SK-N-SH (cell line): ENCODE measurements at regions not wholly inside any gene's neighbourhood (a gene's known extent, or its start where the extent isn't known, plus 50 kb on each side); places are given as distances from the start of the nearest gene placed in this dataset.

Experiments used
- CTCF ChIA-PET: fragments of 300-600, 350-600 bp; formaldehyde crosslinking; extraction: SDS; loops from one replicate; lab custom pipeline; 2021; lab: Yijun Ruan, JAX
- POLR2A ChIA-PET: fragments of 350-600 bp; sonication (Branson Sonifier 250); formaldehyde crosslinking; extraction: SDS; loops from one replicate; lab custom pipeline; 2020; ENCODE audit warnings: antibody characterized with exemption, inconsistent platforms; lab: Yijun Ruan, JAX
- DNase-seq: peaks from one replicate; pipeline ENCODE4 v3.0.0; 2012
- H2AFZ ChIP-seq: fragments of 200-600 bp; sonication (generic); 2 replicates; pipeline ENCODE4 v1.8.1; 2016; ENCODE audit warnings: antibody characterized with exemption, mild to moderate bottlenecking, low read depth
- H3F3A ChIP-seq: fragments of 200-600 bp; sonication (generic); replicated peaks from 2 replicates; pipeline ENCODE3; 2016; ENCODE audit warnings: antibody characterized with exemption, mild to moderate bottlenecking; ENCODE audit not compliant: insufficient read depth
- H3K27ac ChIP-seq, 2 experiments: fragments of 200-500 bp in 1 of 2; fragments of 200-600 bp in 1 of 2; sonication (Bioruptor generic) in 1 of 2; sonication (generic), shearing (Covaris generic) in 1 of 2; 2 replicates each; pipeline versions ENCODE4 v1.5.1 to v1.6.1; 2014 to 2016; ENCODE audit warnings: low read depth in 2 of 2, inconsistent platforms in 1 of 2, low read length in 1 of 2, mild to moderate bottlenecking in 1 of 2, mixed read lengths in 1 of 2
- H3K27me3 ChIP-seq: fragments of 200-600 bp; sonication (generic), shearing (Covaris generic); 2 replicates; pipeline ENCODE4 v1.6.1; 2016; ENCODE audit warnings: mixed run types; ENCODE audit not compliant: insufficient read depth
- H3K36me3 ChIP-seq, 2 experiments: fragments of 200-500 bp in 1 of 2; fragments of 200-600 bp in 1 of 2; sonication (Bioruptor generic) in 1 of 2; sonication (generic) in 1 of 2; replicated peaks in 1 of 2; 2 replicates each; pipeline versions ENCODE3 to v1.5.1; 2014 to 2016; ENCODE audit warnings: low read length in 1 of 2, mild to moderate bottlenecking in 1 of 2; ENCODE audit not compliant: insufficient read depth in 2 of 2, control insufficient read depth in 1 of 2
- H3K4me1 ChIP-seq, 2 experiments: fragments of 200-500 bp in 1 of 2; fragments of 200-600 bp in 1 of 2; sonication (Bioruptor generic) in 1 of 2; sonication (generic), shearing (Covaris generic) in 1 of 2; 2 replicates each; pipeline versions ENCODE4 v1.5.1 to v1.6.1; 2014 to 2016; ENCODE audit warnings: low read depth in 1 of 2, low read length in 1 of 2, mixed run types in 1 of 2; ENCODE audit not compliant: insufficient read depth in 2 of 2, control insufficient read depth in 1 of 2
- H3K4me2 ChIP-seq: fragments of 200-600 bp; sonication (generic), shearing (Covaris generic); 2 replicates; pipeline ENCODE4 v1.6.1; 2017; ENCODE audit warnings: mixed run types
- H3K4me3 ChIP-seq, 2 experiments: fragments of 200-500 bp in 1 of 2; fragments of 200-600 bp in 1 of 2; sonication (Bioruptor generic) in 1 of 2; sonication (generic), shearing (Covaris generic) in 1 of 2; 2 replicates each; pipeline versions ENCODE4 v1.5.1 to v1.8.1; 2014 to 2016; ENCODE audit warnings: low read depth in 2 of 2, inconsistent platforms in 1 of 2, low read length in 1 of 2, mild to moderate bottlenecking in 1 of 2, mixed read lengths in 1 of 2, moderate library complexity in 1 of 2
- H3K79me2 ChIP-seq: fragments of 200-600 bp; sonication (generic); 2 replicates; pipeline ENCODE4 v1.8.1; 2017; ENCODE audit warnings: mild to moderate bottlenecking; ENCODE audit not compliant: insufficient read depth
- H3K9ac ChIP-seq: fragments of 200-600 bp; sonication (generic); 2 replicates; pipeline ENCODE4 v1.6.1; 2017; ENCODE audit warnings: mixed run types
- H3K9me2 ChIP-seq: fragments of 200-600 bp; sonication (generic); 2 replicates; pipeline ENCODE4 v1.6.1; 2017; ENCODE audit warnings: mixed run types
- H3K9me3 ChIP-seq: fragments of 200-600 bp; sonication (generic); 2 replicates; pipeline ENCODE4 v1.6.1; 2017; ENCODE audit warnings: mixed run types, mild to moderate bottlenecking, moderate library complexity
- H4K20me1 ChIP-seq: fragments of 200-600 bp; sonication (generic); 2 replicates; pipeline ENCODE4 v1.6.1; 2017; ENCODE audit warnings: mild to moderate bottlenecking, mixed run types; ENCODE audit not compliant: insufficient read depth
- ELF1 ChIP-seq: IDR thresholded peaks from 2 replicates; pipeline ENCODE4 v1.4.0; 2012
- EZH2phosphoT487 ChIP-seq: fragments of 200-600 bp; sonication (generic); IDR thresholded peaks from 2 replicates; pipeline ENCODE4 v1.6.1; 2017; ENCODE audit warnings: low read depth, mixed run types, mild to moderate bottlenecking, antibody characterized with exemption, moderate library complexity, borderline replicate concordance
- FOXJ3 ChIP-seq: sonication (generic); formaldehyde crosslinking; IDR thresholded peaks from 2 replicates; pipeline ENCODE4 v1.5.1; 2020; ENCODE audit warnings: mild to moderate bottlenecking, missing genetic modification reagents
- MAX ChIP-seq: IDR thresholded peaks from 2 replicates; pipeline ENCODE4 v1.4.0; 2012; ENCODE audit warnings: low read depth
- MEF2A ChIP-seq: IDR thresholded peaks from 2 replicates; pipeline ENCODE4 v1.4.0; 2012; ENCODE audit warnings: low read depth, borderline replicate concordance
- MXI1 ChIP-seq: IDR thresholded peaks from 2 replicates; pipeline ENCODE4 v1.6.1; 2012; ENCODE audit warnings: mild to moderate bottlenecking, low read depth, low read length, improper control_type of control experiment
- NRF1 ChIP-seq: IDR thresholded peaks from 2 replicates; pipeline ENCODE4 v1.6.1; 2012; ENCODE audit warnings: low read depth, mild to moderate bottlenecking, low read length
- PBX3 ChIP-seq: IDR thresholded peaks from 2 replicates; pipeline ENCODE4; 2012
- POLR2AphosphoS5 ChIP-seq: IDR thresholded peaks from 2 replicates; pipeline ENCODE4 v1.6.1; 2012; ENCODE audit warnings: low read depth, low read length
- RAD21 ChIP-seq: IDR thresholded peaks from 2 replicates; pipeline ENCODE4 v1.6.1; 2012; ENCODE audit warnings: mild to moderate bottlenecking, low read length
- RCOR1 ChIP-seq: fragments of 150-350 bp; IDR thresholded peaks from 2 replicates; pipeline ENCODE4 v1.6.1; 2017; ENCODE audit warnings: antibody characterized with exemption, low read length
- REST ChIP-seq: IDR thresholded peaks from 2 replicates; pipeline ENCODE4 v1.6.1; 2012; ENCODE audit warnings: mild to moderate bottlenecking, low read depth, low read length, moderate library complexity
- RFX5 ChIP-seq: IDR thresholded peaks from 2 replicates; pipeline ENCODE4 v1.6.1; 2012; ENCODE audit warnings: mild to moderate bottlenecking, improper control_type of control experiment, low read length
- RXRA ChIP-seq: IDR thresholded peaks from 2 replicates; pipeline ENCODE4 v1.4.0; 2012; ENCODE audit warnings: low read depth, mild to moderate bottlenecking, borderline replicate concordance
- SMC3 ChIP-seq: IDR thresholded peaks from 2 replicates; pipeline ENCODE4 v1.6.1; 2012; ENCODE audit warnings: low read depth, low read length, improper control_type of control experiment
- USF2 ChIP-seq: fragments of 150-350 bp; IDR thresholded peaks from 2 replicates; pipeline ENCODE4 v1.6.1; 2017; ENCODE audit warnings: antibody characterized with exemption, low read length, low read depth, borderline replicate concordance
- YY1 ChIP-seq: IDR thresholded peaks from 2 replicates; pipeline ENCODE4 v1.4.0; 2012; ENCODE audit warnings: low read depth, mild to moderate bottlenecking
- WGBS: methylation state at CpG from one replicate; pipeline ENCODE4 v1.1.6; 2017; ENCODE audit warnings: low lambda C conversion rate; 5-methylcytosine and 5-hydroxymethylcytosine counted together

GRCh38 chrX:146181858-146182257, 364.2 kb downstream of the SLITRK2 start:
- 5% methylated on average over 4 of the region's 4 CpGs for WGBS
- no peaks in the 10 kb centered on the region for H3K4me1 ChIP-seq
- H3K4me3 ChIP-seq, result no peak overlapping the region
- ChIA-PET CTCF (interaction anchor here (2.0 kb wide), 1 partner anchor 12 kb away, joined by 5 read pairs; no protein-coding TSS in a partner anchor), POLR2A (no interaction called here)
- no peak for TF ChIP-seq NRF1
- no peak for TF ChIP-seq MEF2A
- TF ChIP-seq FOXJ3, result no peak
- TF ChIP-seq POLR2AphosphoS5, result no peak
- no peak for TF ChIP-seq RFX5
- no peak for TF ChIP-seq EZH2phosphoT487
- no peak for TF ChIP-seq RXRA
- TF ChIP-seq MAX, result no peak
- no peak for TF ChIP-seq PBX3
- TF ChIP-seq SMC3, result no peak
- TF ChIP-seq MXI1, result no peak
- no peak for TF ChIP-seq YY1
- no peak for TF ChIP-seq RCOR1
- TF ChIP-seq ELF1, result no peak
- no peak for TF ChIP-seq USF2
- TF ChIP-seq RAD21, result no peak
- no peak for TF ChIP-seq REST
- no peaks in the 10 kb centered on the region for H3K36me3 ChIP-seq
- no peak overlapping the region for H3K27ac ChIP-seq
- H3K27me3 ChIP-seq, result no peaks in the 10 kb centered on the region
- no peaks in the 10 kb centered on the region for H3K9me2 ChIP-seq
- no peak overlapping the region for H3K9ac ChIP-seq
- no peaks in the 10 kb centered on the region for H4K20me1 ChIP-seq
- H3F3A ChIP-seq, result no peaks in the 10 kb centered on the region
- H3K9me3 ChIP-seq, result no peaks in the 10 kb centered on the region
- no peak overlapping the region for H3K4me2 ChIP-seq
- no peaks in the 10 kb centered on the region for H3K79me2 ChIP-seq
- no peak overlapping the region for H2AFZ ChIP-seq
- no peak for DNase-seq
